Neural crest cell (in vitro differentiated cells): ENCODE measurements at regions not wholly inside any gene's neighbourhood (a gene's known extent, or its start where the extent isn't known, plus 50 kb on each side); places are given as distances from the start of the nearest gene placed in this dataset.
"Not testable (repeated sequence)": the region's sequence is repeated elsewhere in the genome, so short reads cannot be mapped to it uniquely, and the experiment has no call there.

Source experiments
- DNase-seq: peaks from one replicate; pipeline ENCODE4 v3.0.0; 2021; ENCODE audit warnings: low read depth, mixed read lengths, low spot score
- H3K27ac Mint-ChIP-seq: one replicate; pipeline ENCODE4 v1.8.0; 2021; ENCODE audit warnings: mild to moderate bottlenecking, mixed read lengths; ENCODE audit not compliant: unreplicated experiment
- H3K27me3 Mint-ChIP-seq: 2 replicates; pipeline ENCODE4 v1.8.0; 2021; ENCODE audit warnings: low read depth, mild to moderate bottlenecking, mixed read lengths
- H3K36me3 Mint-ChIP-seq: 2 replicates; pipeline ENCODE4 v1.8.0; 2021; ENCODE audit warnings: low read depth, mild to moderate bottlenecking, mixed read lengths
- H3K4me1 Mint-ChIP-seq: 2 replicates; pipeline ENCODE4 v1.8.0; 2021; ENCODE audit warnings: mixed read lengths
- H3K4me3 Mint-ChIP-seq: one replicate; pipeline ENCODE4 v1.8.0; 2021; ENCODE audit warnings: mild to moderate bottlenecking, mixed read lengths
- H3K9me3 Mint-ChIP-seq: 2 replicates; pipeline ENCODE4 v1.8.0; 2021; ENCODE audit warnings: mixed read lengths
- CTCF ChIP-seq: fragments of 200-600 bp; sonication (generic); conservative IDR thresholded peaks from 2 replicates; pipeline ENCODE4 v1.5.0; 2021; ENCODE audit warnings: antibody characterized with exemption, mild to moderate bottlenecking

GRCh38 chr12:54105809-54106208 is 52.2 kb downstream of the HOXC4 start:
- not testable (repeated sequence) for H3K27ac Mint-ChIP-seq, H3K9me3 Mint-ChIP-seq, H3K4me3 Mint-ChIP-seq, H3K4me1 Mint-ChIP-seq, DNase-seq, H3K36me3 Mint-ChIP-seq
- H3K27me3 Mint-ChIP-seq, result peaks cover 95% of the 10 kb centered on the region

- not testable (repeated sequence) for H3K36me3 Mint-ChIP-seq, H3K9me3 Mint-ChIP-seq, DNase-seq, H3K4me3 Mint-ChIP-seq, H3K27ac Mint-ChIP-seq, H3K4me1 Mint-ChIP-seq
- peaks cover 95% of the 10 kb centered on the region for H3K27me3 Mint-ChIP-seq
These were observed 52.6 kb downstream of the HOXC4 start for GRCh38 chr12:54106252-54106651.

GRCh38 chr12:54106803-54107579 is 53.4 kb downstream of the HOXC4 start:
- H3K4me1 Mint-ChIP-seq, H3K4me3 Mint-ChIP-seq, H3K9me3 Mint-ChIP-seq, H3K36me3 Mint-ChIP-seq, DNase-seq, H3K27ac Mint-ChIP-seq: not testable (repeated sequence)
- H3K27me3 Mint-ChIP-seq, result peaks cover 95% of the 10 kb centered on the region

- H3K9me3 Mint-ChIP-seq, H3K36me3 Mint-ChIP-seq, H3K27ac Mint-ChIP-seq, DNase-seq, H3K4me1 Mint-ChIP-seq, H3K4me3 Mint-ChIP-seq: not testable (repeated sequence)
- peaks cover 95% of the 10 kb centered on the region for H3K27me3 Mint-ChIP-seq
These were observed 58.7 kb downstream of the HOXC4 start for GRCh38 chr12:54112336-54112735.

GRCh38 chr12:54116055-54116454 is 62.4 kb downstream of the HOXC4 start:
- H3K4me1 Mint-ChIP-seq, DNase-seq, H3K9me3 Mint-ChIP-seq, H3K4me3 Mint-ChIP-seq, H3K36me3 Mint-ChIP-seq, H3K27ac Mint-ChIP-seq: not testable (repeated sequence)
- H3K27me3 Mint-ChIP-seq, result peaks cover 100% of the 10 kb centered on the region

- DNase-seq, H3K9me3 Mint-ChIP-seq, H3K27ac Mint-ChIP-seq, H3K4me1 Mint-ChIP-seq, H3K36me3 Mint-ChIP-seq, H3K4me3 Mint-ChIP-seq: not testable (repeated sequence)
- H3K27me3 Mint-ChIP-seq, result peaks cover 100% of the 10 kb centered on the region
These were observed 63.8 kb downstream of the HOXC4 start for GRCh38 chr12:54117392-54117791.

- not testable (repeated sequence) for H3K36me3 Mint-ChIP-seq, H3K4me1 Mint-ChIP-seq, H3K4me3 Mint-ChIP-seq, H3K9me3 Mint-ChIP-seq, H3K27ac Mint-ChIP-seq, DNase-seq
- H3K27me3 Mint-ChIP-seq, result peaks cover 100% of the 10 kb centered on the region
These were observed 65.4 kb downstream of the HOXC4 start for GRCh38 chr12:54119082-54119481.

- peaks cover 19% of the 10 kb centered on the region for H3K4me1 Mint-ChIP-seq
- not testable (repeated sequence) for DNase-seq, H3K9me3 Mint-ChIP-seq, H3K36me3 Mint-ChIP-seq, H3K27ac Mint-ChIP-seq
- H3K4me3 Mint-ChIP-seq, result peak overlapping the region; percentile 75
- peaks cover 100% of the 10 kb centered on the region for H3K27me3 Mint-ChIP-seq
These were observed 64.8 kb downstream of the SMUG1 start for GRCh38 chr12:54123981-54124380.

GRCh38 chr12:54125708-54126028 is 63.1 kb downstream of the SMUG1 start:
- Mint-ChIP-seq H3K4me3 (peak overlapping the region; percentile 86), H3K27me3 (peaks cover 100% of the 10 kb centered on the region), H3K4me1 (peaks cover 21% of the 10 kb centered on the region)
- not testable (repeated sequence) for DNase-seq, H3K36me3 Mint-ChIP-seq, H3K27ac Mint-ChIP-seq, H3K9me3 Mint-ChIP-seq

GRCh38 chr12:54126029-54126695 is 62.6 kb downstream of the SMUG1 start:
- peaks cover 100% of the 10 kb centered on the region for H3K27me3 Mint-ChIP-seq
- TF ChIP-seq CTCF, result no peak

More at GRCh38 chr12:54126029-54126695, 62.6 kb downstream of the SMUG1 start:
- DNase-seq, result peak; percentile 16
- no peaks in the 10 kb centered on the region for H3K9me3 Mint-ChIP-seq
- H3K4me1 Mint-ChIP-seq, result peaks cover 21% of the 10 kb centered on the region
- no peaks in the 10 kb centered on the region for H3K36me3 Mint-ChIP-seq
- no peak overlapping the region for H3K27ac Mint-ChIP-seq
- peak overlapping the region; percentile 86 for H3K4me3 Mint-ChIP-seq
